ENCODE measurements at regions not wholly inside any gene's neighbourhood (a gene's known extent, or its start where the extent isn't known, plus 50 kb on each side); places are given as distances from the start of the nearest gene placed in this dataset.
"Not testable (repeated sequence)": the region's sequence is repeated elsewhere in the genome, so short reads cannot be mapped to it uniquely, and the experiment has no call there.

DNA sequence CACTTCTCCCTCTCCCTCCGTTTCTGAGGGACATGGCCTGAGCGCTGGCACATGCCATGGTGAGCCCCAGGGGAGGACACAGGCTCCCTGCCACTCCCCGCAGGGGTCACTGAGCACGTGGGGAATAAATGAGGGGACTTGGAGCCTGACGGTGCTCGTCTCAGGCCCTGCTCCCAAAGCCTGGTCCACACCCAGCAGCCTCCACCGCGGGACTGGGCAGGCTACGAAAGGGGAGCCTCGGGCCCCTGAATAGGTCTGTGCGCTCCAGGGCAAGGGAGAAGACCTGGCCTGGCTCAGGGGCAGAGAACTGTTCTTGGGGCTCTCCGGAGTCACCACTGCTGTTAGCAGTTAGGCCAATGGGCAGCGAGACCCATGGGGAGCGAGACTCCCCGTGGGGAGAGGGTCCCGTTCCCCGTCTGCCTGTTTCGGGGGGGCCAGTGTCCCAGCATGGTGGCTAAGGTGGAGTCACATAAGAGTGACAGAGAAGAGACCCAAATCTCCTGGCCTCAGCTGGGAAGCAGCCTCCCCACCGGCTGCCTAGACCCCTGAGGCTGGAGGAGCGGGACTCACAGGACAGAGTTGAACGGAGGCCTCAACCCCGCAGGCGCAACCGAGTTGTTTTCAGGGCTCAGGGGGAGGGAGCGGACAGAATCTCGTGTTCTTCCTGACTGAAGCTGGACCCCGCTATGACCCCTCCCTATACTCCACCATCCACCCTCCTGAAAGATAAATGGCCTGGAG lies 329.8 kb upstream of the SFSWAP start:
- DNase-seq, result no peak

DNA sequence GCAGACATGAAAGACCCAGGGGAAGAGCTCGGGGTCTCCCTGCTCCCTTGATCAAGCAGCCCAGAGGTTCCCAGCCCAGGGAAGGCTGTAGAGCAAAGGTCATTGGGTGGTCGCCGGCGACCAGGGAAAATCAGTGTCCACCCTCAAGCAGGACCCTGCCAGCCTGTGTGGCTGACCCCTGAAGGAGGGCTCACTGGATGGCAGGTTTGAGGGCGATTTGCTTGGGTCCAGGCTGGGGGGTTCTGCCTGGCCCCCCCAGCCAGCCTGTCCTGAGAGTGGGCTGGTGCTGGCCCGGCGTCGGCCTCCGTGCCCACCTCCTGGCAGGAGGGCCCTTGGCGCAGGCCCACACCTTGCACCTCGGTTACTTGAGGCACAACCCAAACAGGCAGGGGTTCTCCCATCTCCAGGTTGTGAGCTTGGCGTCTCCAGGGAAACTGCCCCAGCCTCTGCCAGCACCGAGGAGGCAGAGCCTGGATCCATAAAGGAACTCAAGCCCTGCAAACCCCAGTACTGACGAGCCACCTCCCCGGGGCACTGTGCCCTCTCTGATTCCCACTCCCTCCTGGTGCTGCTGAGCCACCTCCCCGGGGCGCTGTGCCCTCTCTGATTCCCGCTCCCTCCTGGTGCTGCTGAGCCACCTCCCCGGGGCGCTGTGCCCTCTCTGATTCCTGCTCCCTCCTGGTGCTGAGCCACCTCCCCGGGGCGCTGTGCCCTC lies 329.0 kb upstream of the SFSWAP start:
- no peak for DNase-seq

DNA sequence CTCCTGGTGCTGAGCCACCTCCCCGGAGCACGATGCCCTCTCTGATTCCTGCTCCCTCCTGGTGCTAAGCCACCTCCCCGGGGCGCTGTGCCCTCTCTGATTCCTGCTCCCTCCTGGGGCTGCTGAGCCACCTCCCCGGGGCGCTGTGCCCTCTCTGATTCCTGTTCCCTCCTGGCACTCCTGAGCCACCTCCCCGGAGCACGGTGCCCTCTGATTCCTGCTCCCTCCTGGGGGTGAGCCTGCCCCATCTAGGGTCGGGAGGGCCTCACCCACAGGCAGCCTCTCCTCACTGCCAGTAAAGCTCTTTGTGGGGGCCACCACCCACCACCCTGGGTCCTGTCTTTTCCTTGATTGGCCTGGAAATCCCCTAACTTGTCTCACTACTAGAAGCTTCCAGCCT lies 327.6 kb upstream of the SFSWAP start:
- no peak for DNase-seq

GRCh38 chr12:131383741-131384543 lies 326.9 kb upstream of the SFSWAP start:
- no peak for DNase-seq

GRCh38 chr12:131384544-131384855 lies 326.4 kb upstream of the SFSWAP start:
- no peak for DNase-seq

- no peak for DNase-seq
Observed at GRCh38 chr12:131385313-131386166, 325.4 kb upstream of the SFSWAP start.

GRCh38 chr12:131386167-131386521 lies 324.7 kb upstream of the SFSWAP start:
- DNase-seq, result no peak

DNA sequence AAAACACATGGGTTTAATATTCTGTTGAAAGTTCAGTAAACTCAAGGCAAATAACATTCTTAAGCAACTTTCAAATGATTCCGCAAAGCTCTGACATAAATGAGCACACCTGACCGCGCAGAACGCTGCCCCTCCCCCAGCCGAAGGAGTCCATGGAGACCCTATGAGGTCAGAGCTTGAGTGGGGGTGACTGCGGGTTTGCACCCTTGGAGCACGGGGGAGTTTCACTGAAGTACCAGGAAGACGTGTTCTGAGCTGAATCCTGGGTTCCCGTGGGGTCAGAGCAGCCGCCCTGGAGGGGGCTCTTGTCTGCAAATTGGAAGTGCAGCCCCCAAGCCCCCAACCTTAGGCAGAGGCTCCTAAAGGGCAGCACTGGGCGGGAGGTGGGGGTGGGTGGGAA lies 324.1 kb upstream of the SFSWAP start:
- DNase-seq, result no peak

DNA sequence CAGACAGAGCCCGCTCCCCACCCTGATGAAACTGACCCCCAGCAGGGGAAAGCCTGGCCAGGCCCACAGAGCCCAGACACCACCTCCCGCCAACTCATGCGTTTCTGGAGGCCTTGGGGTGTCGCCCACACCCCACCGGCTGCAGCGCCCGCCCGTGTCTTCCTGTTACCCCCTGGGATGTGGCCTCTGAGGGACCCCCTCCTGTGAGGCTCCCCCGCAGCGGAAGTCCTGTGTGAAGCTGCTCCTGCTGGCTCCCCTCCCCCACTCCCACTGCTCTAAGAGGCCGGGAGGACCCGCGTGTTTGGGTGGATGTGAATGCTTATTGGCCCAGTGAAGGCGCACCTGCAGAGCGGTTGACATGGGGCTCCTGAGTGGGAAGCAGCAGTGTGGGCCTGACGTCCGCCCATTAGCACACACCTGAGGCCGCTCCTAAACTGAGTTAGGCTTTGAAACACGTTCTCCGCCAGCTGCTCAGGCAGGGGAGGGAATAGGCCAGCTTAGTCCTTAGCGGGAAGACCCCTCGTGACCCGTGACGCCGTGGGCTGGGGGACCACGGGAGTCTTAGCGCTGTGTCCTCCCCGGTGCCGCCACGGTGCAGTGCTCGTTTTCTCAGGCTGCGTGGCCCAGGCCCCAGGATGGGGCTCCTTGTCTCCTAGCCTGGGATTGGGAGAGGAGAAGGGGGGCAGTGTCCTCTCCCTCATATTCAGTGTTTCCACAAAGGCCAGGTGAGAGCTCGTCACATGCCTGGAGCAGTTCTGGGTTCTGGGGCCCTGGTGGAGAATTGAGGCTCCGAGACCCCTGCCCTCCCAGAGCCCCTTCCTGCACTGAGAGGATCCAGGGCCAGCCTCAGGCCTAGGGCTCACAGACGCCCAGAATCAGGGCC lies 323.4 kb upstream of the SFSWAP start:
- DNase-seq, result no peak

DNA sequence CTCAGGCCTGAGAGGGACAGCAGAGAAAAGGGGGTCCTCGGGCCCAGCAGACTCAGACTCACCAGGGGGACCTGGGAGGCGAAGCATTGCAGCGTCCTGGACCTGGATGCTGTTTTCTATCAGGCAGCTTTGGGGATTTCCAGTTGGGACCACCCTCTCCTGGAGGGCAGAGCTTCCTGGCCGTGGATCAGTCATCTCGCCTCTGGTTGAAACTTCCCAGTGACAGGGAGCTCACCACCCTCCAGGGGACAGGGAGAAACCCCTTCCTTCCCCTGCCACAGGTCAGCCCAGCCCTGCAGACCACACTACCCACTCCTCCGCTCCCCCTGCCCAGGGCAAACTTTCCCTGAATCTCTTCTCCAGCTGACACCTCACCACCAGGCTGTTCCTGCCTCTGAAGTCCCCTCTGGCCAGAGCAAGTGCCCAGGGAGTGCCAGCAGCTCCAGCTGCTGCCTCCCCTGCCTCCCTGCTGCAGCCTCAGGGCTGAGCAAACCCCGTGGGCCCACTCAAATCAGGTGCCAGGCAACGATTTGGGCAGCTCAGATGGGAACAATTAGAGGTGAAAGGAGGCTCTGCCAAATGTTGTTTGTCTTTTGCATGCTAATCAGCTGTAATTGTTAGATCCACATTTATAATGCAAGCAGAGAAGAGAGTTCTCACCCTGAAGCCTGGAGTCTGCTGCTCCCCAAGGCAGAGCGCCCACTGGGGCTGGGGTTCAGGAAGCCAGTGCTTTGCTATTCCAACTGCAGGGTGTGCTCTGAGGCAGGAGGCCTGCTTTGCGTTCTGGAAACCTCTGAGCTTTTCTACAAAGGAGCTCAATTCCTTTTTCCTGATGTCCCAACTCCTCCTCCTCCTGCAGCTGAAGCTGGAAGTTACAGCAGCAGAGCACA lies 322.5 kb upstream of the SFSWAP start:
- not testable (repeated sequence) for DNase-seq

- no peak for DNase-seq
Observed at GRCh38 chr12:131389054-131390013, 321.6 kb upstream of the SFSWAP start.

- DNase-seq, result no peak
Observed at GRCh38 chr12:131390412-131391334, 320.2 kb upstream of the SFSWAP start.

DNA sequence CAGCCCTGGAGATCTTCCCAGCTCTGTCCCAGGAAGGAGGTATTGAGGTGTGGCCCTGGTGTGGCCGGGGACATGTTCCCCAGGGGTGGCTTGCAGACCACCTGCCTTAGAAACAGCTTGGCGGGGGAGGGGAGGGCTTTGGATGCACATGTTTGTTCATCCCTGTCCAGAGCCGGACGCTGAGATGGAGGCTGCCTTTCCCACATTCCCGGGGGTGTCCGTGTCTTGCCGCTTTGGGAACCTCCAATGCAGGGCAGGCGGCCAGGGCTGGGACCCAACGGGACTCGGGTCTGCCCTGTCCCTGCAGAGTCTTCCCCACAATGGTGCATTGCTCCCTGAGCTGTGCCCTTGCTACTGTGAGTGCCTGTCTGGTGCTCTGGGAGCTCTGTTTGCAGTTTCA lies 319.5 kb upstream of the SFSWAP start:
- no peak for DNase-seq

DNA sequence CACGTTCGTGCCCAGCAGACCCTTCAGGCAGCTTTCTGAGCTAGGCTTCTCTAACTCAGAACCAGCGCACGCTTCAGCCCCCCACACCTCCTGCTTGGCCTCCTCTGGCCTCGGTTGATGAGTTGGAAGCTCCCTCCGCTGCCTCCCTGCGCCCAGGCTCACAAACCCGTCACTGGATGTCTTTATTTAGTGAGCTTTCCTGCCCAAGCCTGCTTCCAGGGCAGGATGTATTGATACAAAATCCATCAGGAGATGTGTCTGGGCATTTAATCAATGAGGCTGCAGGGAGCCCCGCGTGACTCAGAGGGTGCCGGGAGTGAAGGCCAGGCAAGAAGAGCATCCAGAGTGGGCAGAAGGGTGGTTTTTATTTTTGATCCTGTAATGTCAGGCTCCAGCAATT lies 316.1 kb upstream of the SFSWAP start:
- DNase-seq, result not testable (repeated sequence)

- DNase-seq, result not testable (repeated sequence)
Observed at GRCh38 chr12:131395209-131395684, 315.6 kb upstream of the SFSWAP start.

GRCh38 chr12:131395971-131396573 lies 314.8 kb upstream of the SFSWAP start:
- no peak for DNase-seq

GRCh38 chr12:131397493-131398181 lies 313.3 kb upstream of the SFSWAP start:
- DNase-seq, result no peak
